ENCODE measurements at regions not wholly inside any gene's neighbourhood (a gene's known extent, or its start where the extent isn't known, plus 50 kb on each side); places are given as distances from the start of the nearest gene placed in this dataset.

GRCh38 chr2:47249157-47249900, 73.0 kb upstream of the CALM2 start:
- H3K36me3 ChIP-seq (ENCODE audit: control insufficient read depth, insufficient read depth, low read length) = no peaks in the 10 kb centered on the region
- intact Hi-C loops (cut with micrococcal nuclease; ENCODE audit: unreplicated experiment) = no loop called here
- H3K9me3 ChIP-seq (ENCODE audit: control insufficient read depth, insufficient read depth, low read depth, low read length) = no peaks in the 10 kb centered on the region
- no peaks in the 10 kb centered on the region for H3K27me3 ChIP-seq (ENCODE audit: control insufficient read depth, insufficient read depth, low read length)
- H3K4me1 ChIP-seq (ENCODE audit: control insufficient read depth, insufficient read depth, low read length) = peaks cover 22% of the 10 kb centered on the region
- TF ChIP-seq, protein P1, sequence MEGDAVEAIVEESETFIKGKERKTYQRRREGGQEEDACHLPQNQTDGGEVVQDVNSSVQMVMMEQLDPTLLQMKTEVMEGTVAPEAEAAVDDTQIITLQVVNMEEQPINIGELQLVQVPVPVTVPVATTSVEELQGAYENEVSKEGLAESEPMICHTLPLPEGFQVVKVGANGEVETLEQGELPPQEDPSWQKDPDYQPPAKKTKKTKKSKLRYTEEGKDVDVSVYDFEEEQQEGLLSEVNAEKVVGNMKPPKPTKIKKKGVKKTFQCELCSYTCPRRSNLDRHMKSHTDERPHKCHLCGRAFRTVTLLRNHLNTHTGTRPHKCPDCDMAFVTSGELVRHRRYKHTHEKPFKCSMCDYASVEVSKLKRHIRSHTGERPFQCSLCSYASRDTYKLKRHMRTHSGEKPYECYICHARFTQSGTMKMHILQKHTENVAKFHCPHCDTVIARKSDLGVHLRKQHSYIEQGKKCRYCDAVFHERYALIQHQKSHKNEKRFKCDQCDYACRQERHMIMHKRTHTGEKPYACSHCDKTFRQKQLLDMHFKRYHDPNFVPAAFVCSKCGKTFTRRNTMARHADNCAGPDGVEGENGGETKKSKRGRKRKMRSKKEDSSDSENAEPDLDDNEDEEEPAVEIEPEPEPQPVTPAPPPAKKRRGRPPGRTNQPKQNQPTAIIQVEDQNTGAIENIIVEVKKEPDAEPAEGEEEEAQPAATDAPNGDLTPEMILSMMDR (IDR thresholded peaks at IDR 0.05) = no peak
- TF ChIP-seq, protein P2, sequence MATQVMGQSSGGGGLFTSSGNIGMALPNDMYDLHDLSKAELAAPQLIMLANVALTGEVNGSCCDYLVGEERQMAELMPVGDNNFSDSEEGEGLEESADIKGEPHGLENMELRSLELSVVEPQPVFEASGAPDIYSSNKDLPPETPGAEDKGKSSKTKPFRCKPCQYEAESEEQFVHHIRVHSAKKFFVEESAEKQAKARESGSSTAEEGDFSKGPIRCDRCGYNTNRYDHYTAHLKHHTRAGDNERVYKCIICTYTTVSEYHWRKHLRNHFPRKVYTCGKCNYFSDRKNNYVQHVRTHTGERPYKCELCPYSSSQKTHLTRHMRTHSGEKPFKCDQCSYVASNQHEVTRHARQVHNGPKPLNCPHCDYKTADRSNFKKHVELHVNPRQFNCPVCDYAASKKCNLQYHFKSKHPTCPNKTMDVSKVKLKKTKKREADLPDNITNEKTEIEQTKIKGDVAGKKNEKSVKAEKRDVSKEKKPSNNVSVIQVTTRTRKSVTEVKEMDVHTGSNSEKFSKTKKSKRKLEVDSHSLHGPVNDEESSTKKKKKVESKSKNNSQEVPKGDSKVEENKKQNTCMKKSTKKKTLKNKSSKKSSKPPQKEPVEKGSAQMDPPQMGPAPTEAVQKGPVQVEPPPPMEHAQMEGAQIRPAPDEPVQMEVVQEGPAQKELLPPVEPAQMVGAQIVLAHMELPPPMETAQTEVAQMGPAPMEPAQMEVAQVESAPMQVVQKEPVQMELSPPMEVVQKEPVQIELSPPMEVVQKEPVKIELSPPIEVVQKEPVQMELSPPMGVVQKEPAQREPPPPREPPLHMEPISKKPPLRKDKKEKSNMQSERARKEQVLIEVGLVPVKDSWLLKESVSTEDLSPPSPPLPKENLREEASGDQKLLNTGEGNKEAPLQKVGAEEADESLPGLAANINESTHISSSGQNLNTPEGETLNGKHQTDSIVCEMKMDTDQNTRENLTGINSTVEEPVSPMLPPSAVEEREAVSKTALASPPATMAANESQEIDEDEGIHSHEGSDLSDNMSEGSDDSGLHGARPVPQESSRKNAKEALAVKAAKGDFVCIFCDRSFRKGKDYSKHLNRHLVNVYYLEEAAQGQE (IDR thresholded peaks at IDR 0.05; ENCODE audit: insufficient read depth in 1 of 2, low read depth in 2 of 2, low read length in 1 of 2) = no peak
- TF ChIP-seq SIN3A (IDR thresholded peaks at IDR 0.05; ENCODE audit: borderline replicate concordance, insufficient read depth, low read depth, low read length) (no peak), TCF7L2 (IDR thresholded peaks at IDR 0.05; ENCODE audit: low read depth, low read length) (no peak), POLR2AphosphoS5 (IDR thresholded peaks at IDR 0.05; ENCODE audit: low read depth, low read length) (no peak)
- ChIA-PET POLR2A (no interaction called here), CTCF (interaction anchor here (0.5 kb wide), 1 partner anchor 138 kb away, joined by 5 read pairs; no protein-coding TSS in a partner anchor)
- DNase-seq (ENCODE audit: low read depth, low spot score) (no peak), ATAC-seq (peak; percentile 67; the same call in 1 of the 2 replicates)
- no peak overlapping the region for H3K4me3 ChIP-seq (ENCODE audit: low read depth in 2 of 2, low read length in 2 of 2)
- H3K27ac ChIP-seq (ENCODE audit: low read length) = peak overlapping the region; percentile 65
- in situ Hi-C loops (cut with HindIII; ENCODE audit: low pct_unique_long_range_greater_than_20kb, low sequenced_read_pairs) = no loop called here
- no TSS peak for BruUV-seq (replicated peaks)

DNA sequence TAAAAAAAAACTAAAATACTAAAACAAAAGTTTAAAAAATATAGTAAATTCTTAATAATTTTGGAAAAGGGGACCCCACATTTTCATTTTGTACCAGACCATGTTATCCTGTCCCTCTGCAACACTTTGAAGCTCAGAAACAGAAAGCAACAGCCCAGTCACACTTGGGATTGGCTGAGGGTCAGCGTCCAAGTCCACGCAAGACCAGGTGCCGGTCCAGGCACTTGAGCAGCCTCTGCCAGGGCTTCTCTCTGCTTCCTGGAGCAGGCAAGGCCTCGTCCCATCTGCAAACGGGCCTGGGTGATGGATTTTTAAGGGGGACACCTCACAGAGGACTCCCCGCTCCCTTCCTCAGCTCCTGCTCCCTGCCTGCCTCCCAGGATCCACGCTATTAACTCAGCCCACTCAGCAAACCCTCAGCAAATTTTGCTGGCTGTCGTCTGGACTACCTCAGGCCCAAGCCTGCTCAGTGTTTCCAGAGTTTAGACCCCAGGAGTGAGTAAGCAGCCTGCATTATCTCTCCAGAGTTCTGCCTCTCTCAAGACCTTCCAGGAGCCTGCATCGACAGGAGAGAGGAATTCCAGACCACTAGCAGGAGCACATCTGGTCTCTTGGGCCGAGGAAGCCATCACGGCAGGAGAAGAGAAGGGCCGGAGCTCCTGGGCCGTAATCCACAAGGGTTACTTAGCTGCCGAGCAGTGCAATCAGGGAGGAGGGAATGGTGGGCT, 67.4 kb upstream of the CALM2 start:
- no peak for DNase-seq (ENCODE audit: low read depth, low spot score)
- no peak overlapping the region for H3K4me3 ChIP-seq (ENCODE audit: low read depth in 2 of 2, low read length in 2 of 2)
- intact Hi-C loops (cut with micrococcal nuclease; ENCODE audit: unreplicated experiment) = no loop called here
- no TSS peak for BruUV-seq (replicated peaks)
- in situ Hi-C loops (cut with HindIII; ENCODE audit: low pct_unique_long_range_greater_than_20kb, low sequenced_read_pairs) = no loop called here
- ChIA-PET POLR2A (interaction anchor here (0.6 kb wide), 1 partner anchor 301 kb away, joined by 7 read pairs; no protein-coding TSS in a partner anchor), CTCF (no interaction called here)
- no peaks in the 10 kb centered on the region for H3K36me3 ChIP-seq (ENCODE audit: control insufficient read depth, insufficient read depth, low read length)
- H3K4me1 ChIP-seq (ENCODE audit: control insufficient read depth, insufficient read depth, low read length) = peaks cover 11% of the 10 kb centered on the region
- no peak overlapping the region for H3K27ac ChIP-seq (ENCODE audit: low read length)
- ATAC-seq = 0 out of 2 replicates have a peak, but pooled peaks have one; percentile 56
- H3K9me3 ChIP-seq (ENCODE audit: control insufficient read depth, insufficient read depth, low read depth, low read length) = no peaks in the 10 kb centered on the region
- H3K27me3 ChIP-seq (ENCODE audit: control insufficient read depth, insufficient read depth, low read length) = no peaks in the 10 kb centered on the region
- TF ChIP-seq TCF7L2 (IDR thresholded peaks at IDR 0.05; ENCODE audit: low read depth, low read length) (no peak), SIN3A (IDR thresholded peaks at IDR 0.05; ENCODE audit: borderline replicate concordance, insufficient read depth, low read depth, low read length) (no peak), POLR2AphosphoS5 (IDR thresholded peaks at IDR 0.05; ENCODE audit: low read depth, low read length) (no peak)
- TF ChIP-seq, protein P2 (IDR thresholded peaks at IDR 0.05; ENCODE audit: insufficient read depth in 1 of 2, low read depth in 2 of 2, low read length in 1 of 2) = no peak
- TF ChIP-seq, protein P1 (IDR thresholded peaks at IDR 0.05) = no peak

Measured in Panc1 (cell line).